Endodermal cell (in vitro differentiated cells): ENCODE measurements at regions not wholly inside any gene's neighbourhood (a gene's known extent, or its start where the extent isn't known, plus 50 kb on each side); places are given as distances from the start of the nearest gene placed in this dataset.

Experiments used
- DNase-seq: peaks from one replicate; pipeline ENCODE4 v3.0.0-alpha.2; 2017
- H3K27ac ChIP-seq: 2 replicates; pipeline ENCODE4 v1.5.1; 2013; ENCODE audit warnings: mild to moderate bottlenecking, low read depth, low read length, moderate library complexity
- H3K27me3 ChIP-seq: 2 replicates; pipeline ENCODE4 v1.6.1; 2013; ENCODE audit warnings: mild to moderate bottlenecking, low read length, moderate library complexity; ENCODE audit not compliant: insufficient read depth, control insufficient read depth, poor library complexity, severe bottlenecking
- H3K36me3 ChIP-seq: 2 replicates; pipeline ENCODE4 v1.7.0; 2013; ENCODE audit warnings: mild to moderate bottlenecking, low read length, moderate library complexity; ENCODE audit not compliant: control insufficient read depth, insufficient read depth
- H3K4me1 ChIP-seq: one replicate; pipeline ENCODE4 v1.7.0; 2013; ENCODE audit warnings: low read length; ENCODE audit not compliant: control insufficient read depth, insufficient read depth
- H3K4me3 ChIP-seq: 2 replicates; pipeline ENCODE4 v1.5.1; 2013; ENCODE audit warnings: mild to moderate bottlenecking, low read length, moderate library complexity
- H3K9ac ChIP-seq: 2 replicates; pipeline ENCODE4 v1.6.1; 2013; ENCODE audit warnings: mild to moderate bottlenecking, low read length, moderate library complexity; ENCODE audit not compliant: poor library complexity, severe bottlenecking; ENCODE audit errors: extremely low read depth
- H3K9me3 ChIP-seq: 2 replicates; pipeline ENCODE4 v1.6.1; 2013; ENCODE audit warnings: mild to moderate bottlenecking, low read length, moderate library complexity; ENCODE audit not compliant: control insufficient read depth
- H3K27ac Mint-ChIP-seq: 2 replicates; pipeline ENCODE4 v1.8.0; 2020; ENCODE audit warnings: mixed read lengths
- H3K27me3 Mint-ChIP-seq: 2 replicates; pipeline ENCODE4 v1.8.0; 2021; ENCODE audit warnings: mild to moderate bottlenecking, mixed read lengths; ENCODE audit not compliant: insufficient read depth
- H3K36me3 Mint-ChIP-seq: 2 replicates; pipeline ENCODE4 v1.8.0; 2020; ENCODE audit warnings: low read depth, mixed read lengths
- H3K4me1 Mint-ChIP-seq: 2 replicates; pipeline ENCODE4 v1.8.0; 2020; ENCODE audit warnings: mixed read lengths
- H3K4me3 Mint-ChIP-seq: 2 replicates; pipeline ENCODE4 v1.8.0; 2020; ENCODE audit warnings: mild to moderate bottlenecking, moderate library complexity, mixed read lengths
- H3K9me3 Mint-ChIP-seq: 2 replicates; pipeline ENCODE4 v1.8.0; 2020; ENCODE audit warnings: mild to moderate bottlenecking, mixed read lengths
- WGBS, 2 experiments: methylation state at CpG; one replicate each; pipeline versions ENCODE4 v1.1.5 to v1.1.7; 2013; ENCODE audit warnings: missing lambda C conversion rate in 2 of 2, mixed read lengths in 1 of 2; ENCODE audit not compliant: insufficient coverage in 1 of 2, insufficient read length in 1 of 2; 5-methylcytosine and 5-hydroxymethylcytosine counted together
- TF ChIP-seq, protein P1 (sequence below): fragments of 200-600 bp; sonication (generic); conservative IDR thresholded peaks from 2 replicates; pipeline ENCODE4 v1.5.0; 2021; ENCODE audit warnings: antibody characterized with exemption, mild to moderate bottlenecking

DNA sequence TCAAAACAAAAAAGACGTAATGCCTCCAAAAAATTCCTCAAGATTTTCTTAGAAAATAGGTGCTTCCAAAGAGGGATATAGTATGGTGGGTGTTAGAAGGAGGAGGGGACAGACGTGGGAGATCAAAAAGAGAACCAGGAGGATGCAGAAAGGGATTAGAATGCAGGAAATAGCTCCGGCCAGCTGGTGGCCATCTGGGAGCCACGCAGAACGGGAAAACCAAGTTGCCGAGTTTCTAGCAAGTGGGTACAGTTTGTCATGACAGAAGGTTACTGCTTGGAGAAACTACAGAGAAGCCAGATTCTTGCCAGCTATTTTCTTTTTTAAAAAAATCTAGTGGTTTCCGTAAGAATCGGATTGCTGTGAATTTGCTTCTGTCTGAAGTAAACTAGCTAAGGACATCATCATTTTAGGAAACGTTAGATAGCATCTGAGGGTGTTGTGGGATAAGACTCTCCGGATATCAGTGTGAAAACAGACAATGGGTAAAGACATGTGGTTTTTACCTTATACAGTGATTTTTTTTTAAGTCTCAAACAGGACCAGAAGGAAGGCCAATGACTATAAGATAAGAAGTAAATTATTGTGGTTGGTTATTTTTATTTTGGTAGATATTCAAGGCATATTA, 104.9 kb downstream of the HSPH1 start:
- WGBS, 2 experiments = 59 to 63% methylated on average over 9 to 10 of the region's 10 CpGs
- no peaks in the 10 kb centered on the region for H3K36me3 ChIP-seq
- Mint-ChIP-seq H3K9me3 (no peaks in the 10 kb centered on the region), H3K27me3 (no peaks in the 10 kb centered on the region), H3K4me3 (no peak overlapping the region), H3K4me1 (peaks cover 2% of the 10 kb centered on the region), H3K36me3 (no peaks in the 10 kb centered on the region), H3K27ac (no peak overlapping the region)
- no peaks in the 10 kb centered on the region for H3K27me3 ChIP-seq
- peaks cover 5% of the 10 kb centered on the region for H3K4me1 ChIP-seq
- TF ChIP-seq, protein P1, sequence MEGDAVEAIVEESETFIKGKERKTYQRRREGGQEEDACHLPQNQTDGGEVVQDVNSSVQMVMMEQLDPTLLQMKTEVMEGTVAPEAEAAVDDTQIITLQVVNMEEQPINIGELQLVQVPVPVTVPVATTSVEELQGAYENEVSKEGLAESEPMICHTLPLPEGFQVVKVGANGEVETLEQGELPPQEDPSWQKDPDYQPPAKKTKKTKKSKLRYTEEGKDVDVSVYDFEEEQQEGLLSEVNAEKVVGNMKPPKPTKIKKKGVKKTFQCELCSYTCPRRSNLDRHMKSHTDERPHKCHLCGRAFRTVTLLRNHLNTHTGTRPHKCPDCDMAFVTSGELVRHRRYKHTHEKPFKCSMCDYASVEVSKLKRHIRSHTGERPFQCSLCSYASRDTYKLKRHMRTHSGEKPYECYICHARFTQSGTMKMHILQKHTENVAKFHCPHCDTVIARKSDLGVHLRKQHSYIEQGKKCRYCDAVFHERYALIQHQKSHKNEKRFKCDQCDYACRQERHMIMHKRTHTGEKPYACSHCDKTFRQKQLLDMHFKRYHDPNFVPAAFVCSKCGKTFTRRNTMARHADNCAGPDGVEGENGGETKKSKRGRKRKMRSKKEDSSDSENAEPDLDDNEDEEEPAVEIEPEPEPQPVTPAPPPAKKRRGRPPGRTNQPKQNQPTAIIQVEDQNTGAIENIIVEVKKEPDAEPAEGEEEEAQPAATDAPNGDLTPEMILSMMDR = peak; percentile 49
- peak; percentile 44 for DNase-seq
- no peaks in the 10 kb centered on the region for H3K9me3 ChIP-seq
- no peak overlapping the region for H3K4me3 ChIP-seq
- no peak overlapping the region for H3K27ac ChIP-seq
- no peak overlapping the region for H3K9ac ChIP-seq

DNA sequence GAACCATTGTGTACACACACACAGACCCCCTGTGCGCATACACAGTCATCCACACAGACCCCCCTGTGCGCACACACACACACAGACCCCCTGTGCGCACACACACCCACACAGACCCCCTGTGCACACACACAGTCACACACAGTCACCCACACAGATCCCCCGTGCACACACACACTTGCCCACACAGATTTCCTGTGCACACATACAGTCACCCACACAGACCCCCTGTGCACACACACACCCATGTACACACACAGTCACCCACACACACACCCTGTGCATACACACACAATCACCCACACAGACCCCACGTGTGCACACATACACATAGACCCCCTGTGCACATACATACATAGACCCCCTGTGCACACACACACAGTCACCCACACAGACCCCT, 106.1 kb downstream of the HSPH1 start:
- H3K27ac ChIP-seq = no peak overlapping the region

DNA sequence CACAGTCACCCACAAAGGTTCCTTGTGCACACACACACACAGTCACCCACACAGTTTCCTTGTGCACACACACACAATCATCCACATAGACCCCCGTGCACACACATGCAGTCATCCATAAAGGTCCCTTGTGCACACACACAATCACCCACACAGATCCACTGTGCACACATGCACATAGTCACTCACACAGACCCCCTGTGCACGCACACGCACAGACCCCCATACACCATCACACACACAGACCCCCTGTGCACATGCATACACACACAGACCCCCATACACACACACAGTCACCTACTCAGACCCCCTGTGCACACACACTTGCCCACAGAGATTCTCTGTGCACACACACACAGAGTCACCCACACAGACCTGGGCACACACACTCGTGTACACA, 107.1 kb downstream of the HSPH1 start:
- Histone ChIP-seq H3K36me3 (no peaks in the 10 kb centered on the region), H3K4me1 (peaks cover 6% of the 10 kb centered on the region), H3K27me3 (no peaks in the 10 kb centered on the region), H3K9ac (no peak overlapping the region), H3K4me3 (no peak overlapping the region), H3K27ac (no peak overlapping the region), H3K9me3 (no peaks in the 10 kb centered on the region)
- no peak overlapping the region for H3K27ac Mint-ChIP-seq
- H3K36me3 Mint-ChIP-seq = no peaks in the 10 kb centered on the region
- H3K27me3 Mint-ChIP-seq = no peaks in the 10 kb centered on the region
- no peak for DNase-seq
- H3K4me3 Mint-ChIP-seq = no peak overlapping the region
- WGBS, 2 experiments = 96% methylated on average over 4 of the region's 4 CpGs; no CpG with 5 or more reads in 1 of the 2 experiments
- peaks cover 5% of the 10 kb centered on the region for H3K4me1 Mint-ChIP-seq
- TF ChIP-seq, protein P1 = no peak
- H3K9me3 Mint-ChIP-seq = no peaks in the 10 kb centered on the region

More for the DNA sequence above, 106.1 kb downstream of the HSPH1 start:
- Histone ChIP-seq H3K9ac (no peak overlapping the region), H3K27me3 (no peaks in the 10 kb centered on the region), H3K36me3 (no peaks in the 10 kb centered on the region), H3K4me1 (peaks cover 6% of the 10 kb centered on the region), H3K9me3 (no peaks in the 10 kb centered on the region), H3K4me3 (no peak overlapping the region)
- H3K4me1 Mint-ChIP-seq = peaks cover 5% of the 10 kb centered on the region
- H3K36me3 Mint-ChIP-seq = no peaks in the 10 kb centered on the region
- DNase-seq = peak; percentile 26
- H3K4me3 Mint-ChIP-seq = no peak overlapping the region
- TF ChIP-seq, protein P1 = no peak
- H3K27ac Mint-ChIP-seq = no peak overlapping the region
- no peaks in the 10 kb centered on the region for H3K27me3 Mint-ChIP-seq
- 98% methylated on average over 4 of the region's 5 CpGs; no CpG with 5 or more reads in 1 of the 2 experiments for WGBS, 2 experiments
- no peaks in the 10 kb centered on the region for H3K9me3 Mint-ChIP-seq
